Lower leg skin (tissue), 4 donors: ENCODE measurements at regions not wholly inside any gene's neighbourhood (a gene's known extent, or its start where the extent isn't known, plus 50 kb on each side); places are given as distances from the start of the nearest gene placed in this dataset.

Source experiments
- DNase-seq, 2 donors: peaks; one replicate each; pipeline ENCODE4 v3.0.0-alpha.2; 2019; ENCODE audit warnings: low spot score in 2 of 2
- H3K4me3 ChIP-seq: fragments of 200-600 bp; sonication (generic); 2 replicates; pipeline ENCODE4 v1.5.1; 2017; ENCODE audit warnings: mild to moderate bottlenecking, low read depth; ENCODE audit not compliant: poor library complexity, severe bottlenecking
- CTCF ChIP-seq, 3 donors: fragments of 450-650 bp; IDR thresholded peaks; one replicate each; pipeline ENCODE4 v1.5.1; 2016; ENCODE audit warnings: antibody characterized with exemption in 3 of 3, mild to moderate bottlenecking in 3 of 3, moderate library complexity in 2 of 3
- POLR2A ChIP-seq, 2 donors: fragments of 450-650 bp; IDR thresholded peaks; one replicate each; pipeline ENCODE4 v1.6.1; 2016 to 2017; ENCODE audit warnings: antibody characterized with exemption in 2 of 2, mild to moderate bottlenecking in 1 of 2, moderate library complexity in 1 of 2
- WGBS, 2 donors: methylation state at CpG; one replicate each; pipeline ENCODE4 v1.1.5; 2018; 5-methylcytosine and 5-hydroxymethylcytosine counted together
- intact Hi-C: fragments of 100-400 bp; cut with DNase I; formaldehyde crosslinking; loops from one replicate; pipeline ENCODE4 v1.15.0; 2023; ENCODE audit warnings: low total_unique reads

- DNase-seq = no peak
- TF ChIP-seq POLR2A (IDR thresholded peaks at IDR 0.05) = no peak
- no peak for TF ChIP-seq CTCF (IDR thresholded peaks at IDR 0.05)
- H3K4me3 ChIP-seq = no peak overlapping the region
- WGBS, 2 donors = 81 to 83% methylated on average over 3 of the region's 3 CpGs
- intact Hi-C loops = no loop called here
These were observed 608.0 kb upstream of the PIK3C3 start for GRCh38 chr18:41347057-41347456.

GRCh38 chr18:41343808-41344207 is 611.2 kb upstream of the PIK3C3 start:
- 84 to 91% methylated on average over 4 of the region's 4 CpGs for WGBS, 2 donors
- no peak for DNase-seq
- intact Hi-C loops = no loop called here
- H3K4me3 ChIP-seq = no peak overlapping the region
- TF ChIP-seq POLR2A (IDR thresholded peaks at IDR 0.05) = no peak
- no peak for TF ChIP-seq CTCF (IDR thresholded peaks at IDR 0.05)

GRCh38 chr18:41338341-41338740 is 616.7 kb upstream of the PIK3C3 start:
- no peak for DNase-seq
- WGBS, 2 donors = 37 to 42% methylated on average over 1 of the region's 1 CpG
- H3K4me3 ChIP-seq = no peak overlapping the region
- TF ChIP-seq CTCF (IDR thresholded peaks at IDR 0.05) (no peak), POLR2A (IDR thresholded peaks at IDR 0.05) (no peak)
- intact Hi-C loops = no loop called here

- DNase-seq = no peak
- intact Hi-C loops = no loop called here
- 87 to 94% methylated on average over 1 of the region's 1 CpG for WGBS, 2 donors
These were observed 623.4 kb upstream of the PIK3C3 start for GRCh38 chr18:41331661-41332060.

GRCh38 chr18:41326311-41326710 is 628.7 kb upstream of the PIK3C3 start:
- TF ChIP-seq CTCF (IDR thresholded peaks at IDR 0.05) (no peak), POLR2A (IDR thresholded peaks at IDR 0.05) (no peak)
- intact Hi-C loops = no loop called here
- no peak overlapping the region for H3K4me3 ChIP-seq
- WGBS, 2 donors = 55 to 57% methylated on average over 2 of the region's 2 CpGs
- no peak for DNase-seq

More at GRCh38 chr18:41331661-41332060, 623.4 kb upstream of the PIK3C3 start:
- TF ChIP-seq CTCF (IDR thresholded peaks at IDR 0.05) (no peak), POLR2A (IDR thresholded peaks at IDR 0.05) (no peak)
- H3K4me3 ChIP-seq = no peak overlapping the region

GRCh38 chr18:41324934-41325333 is 630.1 kb upstream of the PIK3C3 start:
- WGBS, 2 donors = 65 to 67% methylated on average over 2 of the region's 2 CpGs

More at GRCh38 chr18:41324934-41325333, 630.1 kb upstream of the PIK3C3 start:
- TF ChIP-seq CTCF (IDR thresholded peaks at IDR 0.05) (no peak), POLR2A (IDR thresholded peaks at IDR 0.05) (no peak)
- DNase-seq = no peak
- H3K4me3 ChIP-seq = no peak overlapping the region
- intact Hi-C loops = no loop called here
